SU-DHL-6 (cell line): ENCODE measurements at regions not wholly inside any gene's neighbourhood (a gene's known extent, or its start where the extent isn't known, plus 50 kb on each side); places are given as distances from the start of the nearest gene placed in this dataset.

Source experiments
- H2AFZ ChIP-seq: fragments of 200-600 bp; sonication (generic); 2 replicates; pipeline ENCODE4 v1.6.1; 2014; ENCODE audit warnings: low read depth, mild to moderate bottlenecking, moderate library complexity, mixed read lengths, antibody characterized with exemption, low read length; ENCODE audit not compliant: severe bottlenecking
- H3F3A ChIP-seq: fragments of 200-600 bp; shearing (Covaris generic); 2 replicates; pipeline ENCODE4 v1.6.0; 2016; ENCODE audit warnings: antibody characterized with exemption, mild to moderate bottlenecking; ENCODE audit not compliant: insufficient read depth
- H3K27ac ChIP-seq: fragments of 200-600 bp; sonication (generic); 2 replicates; pipeline ENCODE4 v1.5.1; 2016; ENCODE audit warnings: low read depth, mild to moderate bottlenecking, low read length, moderate library complexity, mixed read lengths
- H3K27me3 ChIP-seq: fragments of 200-600 bp; sonication (generic), shearing (Covaris generic); 2 replicates; pipeline ENCODE4 v1.6.0; 2014; ENCODE audit warnings: mild to moderate bottlenecking, low read length
- H3K36me3 ChIP-seq: fragments of 200-600 bp; sonication (generic); 2 replicates; pipeline ENCODE4 v1.6.1; 2014; ENCODE audit warnings: mild to moderate bottlenecking, low read length, mixed read lengths
- H3K4me2 ChIP-seq: fragments of 300-600, 200-600 bp; shearing (Covaris generic), sonication (generic); 2 replicates; pipeline ENCODE4 v1.6.0; 2014; ENCODE audit warnings: low read length, low read depth, mild to moderate bottlenecking; ENCODE audit not compliant: poor library complexity, severe bottlenecking
- H3K4me3 ChIP-seq: fragments of 200-600 bp; sonication (generic); 2 replicates; pipeline ENCODE4 v1.5.1; 2014; ENCODE audit warnings: antibody characterized with exemption, low read length, mild to moderate bottlenecking, mixed read lengths; ENCODE audit not compliant: insufficient read depth, poor library complexity, severe bottlenecking
- H3K79me2 ChIP-seq: fragments of 200-600 bp; sonication (generic); 2 replicates; pipeline ENCODE4 v1.6.1; 2014; ENCODE audit warnings: mild to moderate bottlenecking, low read length, moderate library complexity; ENCODE audit not compliant: insufficient read depth
- H3K9ac ChIP-seq: fragments of 200-600 bp; sonication (generic); 2 replicates; pipeline ENCODE4 v1.7.0; 2014; ENCODE audit warnings: mild to moderate bottlenecking, low read length
- H3K9me2 ChIP-seq: fragments of 200-600 bp; sonication (generic); replicated peaks from 2 replicates; pipeline ENCODE4 v1.6.1; 2014; ENCODE audit warnings: low read length; ENCODE audit not compliant: insufficient read depth
- H3K9me3 ChIP-seq: fragments of 200-600 bp; sonication (generic); 2 replicates; pipeline ENCODE4 v1.6.1; 2014; ENCODE audit warnings: low read length, mixed read lengths; ENCODE audit not compliant: insufficient read depth
- H4K20me1 ChIP-seq: fragments of 200-600 bp; sonication (generic); 2 replicates; pipeline ENCODE4 v1.6.1; 2014; ENCODE audit warnings: low read depth, mild to moderate bottlenecking, antibody characterized with exemption, low read length, moderate library complexity, mixed read lengths
- EZH2phosphoT487 ChIP-seq: fragments of 200-600 bp; sonication (generic), shearing (Covaris generic); conservative IDR thresholded peaks from 2 replicates; pipeline ENCODE4 v1.6.1; 2018; ENCODE audit warnings: mild to moderate bottlenecking, antibody characterized with exemption, low read length, moderate library complexity, mixed read lengths
- TF ChIP-seq, protein P1 (sequence below): fragments of 200-600 bp; sonication (generic); IDR thresholded peaks from one replicate; pipeline ENCODE4 v1.5.1; 2017; ENCODE audit warnings: antibody characterized with exemption, mild to moderate bottlenecking, low read length, moderate library complexity; ENCODE audit not compliant: insufficient read depth, poor library complexity, severe bottlenecking

DNA sequence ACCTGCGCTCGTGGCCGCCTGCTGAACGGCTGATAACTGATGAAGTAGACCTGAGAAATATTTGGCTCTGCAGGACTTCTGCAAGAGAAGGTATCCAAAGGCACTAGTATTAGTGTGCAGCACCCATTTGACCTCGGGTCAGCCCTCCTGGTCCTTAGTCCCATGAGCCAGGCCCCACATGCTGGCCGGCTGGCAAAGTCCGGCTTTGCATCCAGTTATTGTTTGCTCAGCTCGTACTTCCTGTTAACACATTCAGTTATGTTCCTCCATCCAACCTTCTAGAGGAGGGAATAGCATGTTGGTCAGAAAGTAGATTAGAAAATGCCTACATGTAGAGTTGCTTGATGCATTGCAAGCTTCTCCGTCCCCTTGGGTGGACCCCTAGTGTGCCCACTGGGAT is 385.7 kb upstream of the RGMA start:
- H3K36me3 ChIP-seq = no peaks in the 10 kb centered on the region
- no peak overlapping the region for H3K4me3 ChIP-seq
- no peaks in the 10 kb centered on the region for H4K20me1 ChIP-seq
- no peak overlapping the region for H2AFZ ChIP-seq
- no peaks in the 10 kb centered on the region for H3K9me3 ChIP-seq
- TF ChIP-seq EZH2phosphoT487 = no peak
- TF ChIP-seq, protein P1, sequence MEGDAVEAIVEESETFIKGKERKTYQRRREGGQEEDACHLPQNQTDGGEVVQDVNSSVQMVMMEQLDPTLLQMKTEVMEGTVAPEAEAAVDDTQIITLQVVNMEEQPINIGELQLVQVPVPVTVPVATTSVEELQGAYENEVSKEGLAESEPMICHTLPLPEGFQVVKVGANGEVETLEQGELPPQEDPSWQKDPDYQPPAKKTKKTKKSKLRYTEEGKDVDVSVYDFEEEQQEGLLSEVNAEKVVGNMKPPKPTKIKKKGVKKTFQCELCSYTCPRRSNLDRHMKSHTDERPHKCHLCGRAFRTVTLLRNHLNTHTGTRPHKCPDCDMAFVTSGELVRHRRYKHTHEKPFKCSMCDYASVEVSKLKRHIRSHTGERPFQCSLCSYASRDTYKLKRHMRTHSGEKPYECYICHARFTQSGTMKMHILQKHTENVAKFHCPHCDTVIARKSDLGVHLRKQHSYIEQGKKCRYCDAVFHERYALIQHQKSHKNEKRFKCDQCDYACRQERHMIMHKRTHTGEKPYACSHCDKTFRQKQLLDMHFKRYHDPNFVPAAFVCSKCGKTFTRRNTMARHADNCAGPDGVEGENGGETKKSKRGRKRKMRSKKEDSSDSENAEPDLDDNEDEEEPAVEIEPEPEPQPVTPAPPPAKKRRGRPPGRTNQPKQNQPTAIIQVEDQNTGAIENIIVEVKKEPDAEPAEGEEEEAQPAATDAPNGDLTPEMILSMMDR = no peak
- H3K9ac ChIP-seq = no peak overlapping the region
- no peaks in the 10 kb centered on the region for H3F3A ChIP-seq
- no peaks in the 10 kb centered on the region for H3K27me3 ChIP-seq
- no peak overlapping the region for H3K27ac ChIP-seq
- H3K4me2 ChIP-seq = no peak overlapping the region
- H3K79me2 ChIP-seq = no peaks in the 10 kb centered on the region
- H3K9me2 ChIP-seq = no peaks in the 10 kb centered on the region

DNA sequence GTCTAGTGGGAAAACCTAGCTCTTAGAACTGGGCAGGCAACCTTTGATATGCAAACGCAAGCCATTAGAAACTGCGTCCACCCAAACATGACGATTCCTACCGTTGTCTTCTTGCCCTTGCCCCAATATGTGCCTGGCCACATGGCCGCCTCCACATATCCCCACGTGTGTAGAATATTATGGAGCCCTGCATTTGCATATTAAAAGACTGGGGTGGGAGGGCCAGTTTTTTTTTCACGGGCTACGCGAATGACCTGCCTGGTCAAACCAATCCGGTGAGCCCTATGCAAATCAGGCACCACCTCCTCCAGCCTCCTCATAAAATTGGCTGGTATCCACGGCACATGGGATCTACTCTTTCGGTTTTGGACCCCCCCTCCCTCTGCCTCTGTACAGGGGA is 381.0 kb upstream of the RGMA start:
- Histone ChIP-seq H3K9ac (no peak overlapping the region), H3K36me3 (no peaks in the 10 kb centered on the region), H3K27me3 (no peaks in the 10 kb centered on the region), H2AFZ (no peak overlapping the region), H3K79me2 (no peaks in the 10 kb centered on the region), H4K20me1 (no peaks in the 10 kb centered on the region), H3K9me2 (no peaks in the 10 kb centered on the region), H3K4me2 (no peak overlapping the region), H3K4me3 (no peak overlapping the region), H3K9me3 (no peaks in the 10 kb centered on the region), H3F3A (no peaks in the 10 kb centered on the region), H3K27ac (no peak overlapping the region)
- TF ChIP-seq, protein P1 = no peak
- no peak for TF ChIP-seq EZH2phosphoT487

DNA sequence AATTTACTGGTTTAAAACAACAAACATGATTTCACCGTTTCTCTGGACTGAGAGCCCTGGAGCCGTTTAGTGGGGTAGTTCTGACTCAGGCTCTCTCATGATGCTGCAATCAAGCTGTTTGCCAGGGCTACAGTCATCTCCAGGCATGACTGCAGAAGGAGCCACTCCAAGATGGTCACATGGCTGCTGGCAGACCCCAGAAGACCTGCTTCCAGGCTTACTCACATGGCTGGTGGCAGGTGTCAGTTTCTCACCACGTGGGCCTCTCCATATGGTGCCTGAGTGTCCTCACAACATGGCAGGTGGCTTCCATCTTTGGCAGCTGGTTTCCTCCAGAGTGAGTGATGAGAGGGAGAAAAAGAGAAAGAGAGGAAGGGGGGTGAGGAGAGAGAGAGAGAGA is 378.3 kb upstream of the RGMA start:
- Histone ChIP-seq H2AFZ (no peak overlapping the region), H3K4me3 (no peak overlapping the region), H3F3A (no peaks in the 10 kb centered on the region), H3K27ac (no peak overlapping the region), H3K36me3 (no peaks in the 10 kb centered on the region), H3K4me2 (no peak overlapping the region), H3K9ac (no peak overlapping the region), H3K9me3 (no peaks in the 10 kb centered on the region), H4K20me1 (no peaks in the 10 kb centered on the region), H3K9me2 (no peaks in the 10 kb centered on the region), H3K79me2 (no peaks in the 10 kb centered on the region), H3K27me3 (no peaks in the 10 kb centered on the region)
- TF ChIP-seq EZH2phosphoT487 = no peak
- TF ChIP-seq, protein P1 = no peak

DNA sequence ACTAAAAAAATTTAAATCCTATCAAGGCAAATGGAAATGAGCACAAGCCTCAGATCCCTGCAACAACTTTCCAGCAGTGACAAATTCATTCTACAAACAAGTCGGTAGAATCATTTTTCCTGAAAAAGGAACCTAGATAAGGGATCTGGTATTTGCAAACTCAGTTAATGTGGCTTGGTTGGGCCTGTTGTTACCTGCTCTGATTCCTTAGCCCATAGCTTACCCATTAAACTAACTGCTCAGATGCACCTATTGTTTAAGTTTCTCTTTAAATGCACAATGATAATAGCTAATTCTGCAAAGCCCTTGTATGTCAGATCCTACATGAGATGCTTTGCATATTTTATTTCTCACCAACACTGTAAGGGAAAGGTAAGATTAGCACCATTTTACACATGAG is 377.4 kb upstream of the RGMA start:
- Histone ChIP-seq H3K27ac (no peak overlapping the region), H3K9me2 (no peaks in the 10 kb centered on the region), H3K4me3 (no peak overlapping the region), H3K9me3 (no peaks in the 10 kb centered on the region), H3F3A (no peaks in the 10 kb centered on the region), H3K36me3 (no peaks in the 10 kb centered on the region), H3K27me3 (no peaks in the 10 kb centered on the region), H3K79me2 (no peaks in the 10 kb centered on the region), H4K20me1 (no peaks in the 10 kb centered on the region), H2AFZ (no peak overlapping the region), H3K4me2 (no peak overlapping the region), H3K9ac (no peak overlapping the region)
- TF ChIP-seq, protein P1 = no peak
- TF ChIP-seq EZH2phosphoT487 = no peak
